Caco-2 (cell line): ENCODE measurements at regions not wholly inside any gene's neighbourhood (a gene's known extent, or its start where the extent isn't known, plus 50 kb on each side); places are given as distances from the start of the nearest gene placed in this dataset.
"Not testable (repeated sequence)": the region's sequence is repeated elsewhere in the genome, so short reads cannot be mapped to it uniquely, and the experiment has no call there.

Experiments
- BruUV-seq: library from RNA; stranded (reverse); fragments of 400-500 nt; replicated peaks from 2 replicates; lab custom pipeline; 2021; lab: Mats Ljungman, UMichigan
- CTCF ChIA-PET: fragments of 300-600 bp; sonication (Branson Sonifier 250); formaldehyde crosslinking; loops from one replicate; lab custom pipeline; 2022; ENCODE audit warnings: antibody characterized with exemption; lab: Charles Lee
- POLR2A ChIA-PET: fragments of 300-600 bp; sonication (Branson Sonifier 250); formaldehyde crosslinking; loops from one replicate; lab custom pipeline; 2022; ENCODE audit warnings: antibody characterized with exemption; lab: Charles Lee
- DNase-seq, 2 experiments: peaks; one replicate each; pipeline versions ENCODE4 v3.0.0 to v3.0.0-alpha.2; 2020 to 2022
- H3K27me3 ChIP-seq: replicated peaks from 2 replicates; pipeline ENCODE4 v1.6.0; 2011; ENCODE audit warnings: low read length; ENCODE audit not compliant: control insufficient read depth, insufficient read depth
- H3K36me3 ChIP-seq: 2 replicates; pipeline ENCODE4 v1.5.1; 2011; ENCODE audit warnings: low read length; ENCODE audit not compliant: control insufficient read depth, insufficient read depth
- H3K4me1 ChIP-seq: fragments of 250-450 bp; sonication (Bioruptor Pico); 2 replicates; pipeline ENCODE4 v1.5.1; 2020; ENCODE audit warnings: mild to moderate bottlenecking
- H3K4me3 ChIP-seq: 2 replicates; pipeline ENCODE4 v1.5.1; 2011; ENCODE audit warnings: low read depth, mild to moderate bottlenecking, control low read depth, low read length
- H3K9me3 ChIP-seq: fragments of 250-450 bp; sonication (Bioruptor Pico); 2 replicates; pipeline ENCODE4 v1.5.1; 2020; ENCODE audit warnings: mild to moderate bottlenecking, moderate library complexity
- H3K27ac Mint-ChIP-seq: one replicate; pipeline ENCODE4 v1.8.0; 2022; ENCODE audit warnings: mixed read lengths; ENCODE audit not compliant: unreplicated experiment
- H3K27me3 Mint-ChIP-seq: one replicate; pipeline ENCODE4 v1.8.0; 2022; ENCODE audit warnings: mixed read lengths; ENCODE audit not compliant: insufficient read depth, unreplicated experiment
- H3K36me3 Mint-ChIP-seq: one replicate; pipeline ENCODE4 v1.8.0; 2022; ENCODE audit warnings: mild to moderate bottlenecking, mixed read lengths; ENCODE audit not compliant: insufficient read depth, unreplicated experiment
- H3K4me1 Mint-ChIP-seq: one replicate; pipeline ENCODE4 v1.8.0; 2022; ENCODE audit warnings: low read depth, mixed read lengths; ENCODE audit not compliant: unreplicated experiment
- H3K4me3 Mint-ChIP-seq: one replicate; pipeline ENCODE4 v1.8.0; 2022; ENCODE audit warnings: mild to moderate bottlenecking, moderate library complexity, mixed read lengths; ENCODE audit not compliant: unreplicated experiment
- H3K9me3 Mint-ChIP-seq: one replicate; pipeline ENCODE4 v1.8.0; 2022; ENCODE audit warnings: mixed read lengths; ENCODE audit not compliant: unreplicated experiment
- intact Hi-C: fragments of 100-400 bp; cut with micrococcal nuclease; formaldehyde crosslinking; loops from one replicate; pipeline ENCODE4 v1.10.0; 2022; ENCODE audit not compliant: unreplicated experiment
- TF ChIP-seq, protein P1 (sequence below), 2 experiments: fragments of 200-600 bp in 1 of 2; IDR thresholded peaks; 1 replicate in 1 of 2; 2 replicates in 1 of 2; pipeline versions ENCODE4 v1.5.1 to v1.8.0; 2011 to 2022; ENCODE audit warnings: antibody characterized with exemption in 1 of 2, control low read depth in 1 of 2, inconsistent platforms in 1 of 2, low read depth in 1 of 2, low read length in 1 of 2, mild to moderate bottlenecking in 1 of 2, moderate library complexity in 1 of 2; ENCODE audit not compliant: insufficient read depth in 1 of 2, severe bottlenecking in 1 of 2, unreplicated experiment in 1 of 2

DNA sequence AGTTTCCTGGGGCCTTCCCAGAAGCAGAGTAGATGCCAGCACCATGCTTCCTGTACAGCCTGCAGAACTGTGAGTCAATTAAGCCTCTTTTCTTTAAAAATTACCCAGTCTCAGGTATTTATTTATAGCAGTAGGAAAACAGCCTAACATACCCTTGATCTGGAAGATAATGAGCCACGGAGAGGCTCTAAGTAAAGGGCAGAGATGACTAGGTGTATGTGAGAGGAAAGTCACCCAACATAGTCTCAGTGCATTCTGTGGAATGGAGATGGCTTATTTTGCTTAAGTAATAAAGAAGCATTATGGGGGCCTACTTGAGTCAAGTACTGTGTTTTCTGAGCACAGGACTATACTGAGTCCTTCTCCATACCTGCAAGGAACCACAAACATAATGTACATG, 199.5 kb downstream of the CPEB2 start:
- H3K27me3 Mint-ChIP-seq, result no peaks in the 10 kb centered on the region
- TF ChIP-seq, protein P1, sequence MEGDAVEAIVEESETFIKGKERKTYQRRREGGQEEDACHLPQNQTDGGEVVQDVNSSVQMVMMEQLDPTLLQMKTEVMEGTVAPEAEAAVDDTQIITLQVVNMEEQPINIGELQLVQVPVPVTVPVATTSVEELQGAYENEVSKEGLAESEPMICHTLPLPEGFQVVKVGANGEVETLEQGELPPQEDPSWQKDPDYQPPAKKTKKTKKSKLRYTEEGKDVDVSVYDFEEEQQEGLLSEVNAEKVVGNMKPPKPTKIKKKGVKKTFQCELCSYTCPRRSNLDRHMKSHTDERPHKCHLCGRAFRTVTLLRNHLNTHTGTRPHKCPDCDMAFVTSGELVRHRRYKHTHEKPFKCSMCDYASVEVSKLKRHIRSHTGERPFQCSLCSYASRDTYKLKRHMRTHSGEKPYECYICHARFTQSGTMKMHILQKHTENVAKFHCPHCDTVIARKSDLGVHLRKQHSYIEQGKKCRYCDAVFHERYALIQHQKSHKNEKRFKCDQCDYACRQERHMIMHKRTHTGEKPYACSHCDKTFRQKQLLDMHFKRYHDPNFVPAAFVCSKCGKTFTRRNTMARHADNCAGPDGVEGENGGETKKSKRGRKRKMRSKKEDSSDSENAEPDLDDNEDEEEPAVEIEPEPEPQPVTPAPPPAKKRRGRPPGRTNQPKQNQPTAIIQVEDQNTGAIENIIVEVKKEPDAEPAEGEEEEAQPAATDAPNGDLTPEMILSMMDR (IDR thresholded peaks at IDR 0.05; ENCODE audit: insufficient read depth in 1 of 2, low read depth in 1 of 2, low read length in 1 of 2, severe bottlenecking in 1 of 2, unreplicated experiment in 1 of 2), result no peak
- BruUV-seq, result no TSS peak
- no peaks in the 10 kb centered on the region for H3K27me3 ChIP-seq
- H3K36me3 ChIP-seq, result no peaks in the 10 kb centered on the region
- peaks cover 22% of the 10 kb centered on the region for H3K9me3 Mint-ChIP-seq
- H3K27ac Mint-ChIP-seq, result no peak overlapping the region
- no peaks in the 10 kb centered on the region for H3K9me3 ChIP-seq
- no peak for DNase-seq
- no peaks in the 10 kb centered on the region for H3K36me3 Mint-ChIP-seq
- no peaks in the 10 kb centered on the region for H3K4me1 Mint-ChIP-seq
- H3K4me3 ChIP-seq, result no peak overlapping the region
- ChIA-PET CTCF (no interaction called here), POLR2A (no interaction called here)
- intact Hi-C loops, result no loop called here
- no peak overlapping the region for H3K4me3 Mint-ChIP-seq
- H3K4me1 ChIP-seq, result no peaks in the 10 kb centered on the region

DNA sequence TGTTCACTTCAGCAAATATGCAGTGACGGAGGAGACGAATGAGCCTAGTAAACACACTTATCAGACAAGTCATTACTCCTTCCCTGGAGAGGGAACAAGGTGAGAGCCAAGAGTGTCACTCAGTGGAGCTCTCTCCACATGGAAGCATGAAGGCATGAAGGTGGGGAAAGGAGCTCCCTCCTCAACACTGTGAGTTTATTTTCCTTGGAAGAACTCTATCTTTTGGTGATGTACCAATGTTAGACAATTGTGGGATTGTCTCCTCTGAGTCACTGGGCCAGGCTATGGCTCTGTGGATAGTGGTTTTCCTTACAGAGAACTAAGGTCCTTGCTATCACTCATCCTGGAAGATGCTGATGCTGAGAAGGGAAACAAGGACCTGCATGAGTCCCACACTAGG, 200.2 kb downstream of the CPEB2 start:
- no peaks in the 10 kb centered on the region for H3K36me3 ChIP-seq
- no peaks in the 10 kb centered on the region for H3K36me3 Mint-ChIP-seq
- H3K27me3 ChIP-seq, result no peaks in the 10 kb centered on the region
- no peak overlapping the region for H3K4me3 ChIP-seq
- TF ChIP-seq, protein P1 (IDR thresholded peaks at IDR 0.05; ENCODE audit: insufficient read depth in 1 of 2, low read depth in 1 of 2, low read length in 1 of 2, severe bottlenecking in 1 of 2, unreplicated experiment in 1 of 2), result no peak
- BruUV-seq, result no TSS peak
- peaks cover 29% of the 10 kb centered on the region for H3K9me3 Mint-ChIP-seq
- no peaks in the 10 kb centered on the region for H3K27me3 Mint-ChIP-seq
- no peak for DNase-seq
- no peaks in the 10 kb centered on the region for H3K9me3 ChIP-seq
- ChIA-PET CTCF (no interaction called here), POLR2A (no interaction called here)
- no peak overlapping the region for H3K4me3 Mint-ChIP-seq
- intact Hi-C loops, result no loop called here
- H3K4me1 ChIP-seq, result no peaks in the 10 kb centered on the region
- H3K27ac Mint-ChIP-seq, result no peak overlapping the region
- H3K4me1 Mint-ChIP-seq, result no peaks in the 10 kb centered on the region

GRCh38 chr4:15206526-15206925, 204.2 kb downstream of the CPEB2 start:
- POLR2A ChIA-PET, H3K36me3 ChIP-seq, DNase-seq, H3K36me3 Mint-ChIP-seq, H3K27me3 ChIP-seq, intact Hi-C loops, CTCF ChIA-PET, H3K4me1 Mint-ChIP-seq, H3K4me3 Mint-ChIP-seq, H3K4me1 ChIP-seq, H3K27ac Mint-ChIP-seq, H3K4me3 ChIP-seq, H3K27me3 Mint-ChIP-seq, BruUV-seq, H3K9me3 ChIP-seq: not testable (repeated sequence)
- H3K9me3 Mint-ChIP-seq, result peaks cover 39% of the 10 kb centered on the region
